GM12878 (cell line): ENCODE measurements at regions not wholly inside any gene's neighbourhood (a gene's known extent, or its start where the extent isn't known, plus 50 kb on each side); places are given as distances from the start of the nearest gene placed in this dataset.
A peak's percentile ranks its signal among the peaks of the same experiment; 100 is the strongest.

Source experiments
- CBFB ChIP-seq: IDR thresholded peaks from 2 replicates; pipeline ENCODE4 v1.6.1; 2016; ENCODE audit warnings: antibody characterized with exemption, low read depth
- CBX3 ChIP-seq: fragments of 200-600 bp; sonication (generic); IDR thresholded peaks from 2 replicates; pipeline ENCODE4 v1.6.1; 2016; ENCODE audit warnings: low read depth, borderline replicate concordance
- CHD2 ChIP-seq: IDR thresholded peaks from 2 replicates; pipeline ENCODE4 v1.6.1; 2011; ENCODE audit warnings: low read depth, low read length, improper control_type of control experiment, borderline replicate concordance
- EED ChIP-seq: sonication (generic); IDR thresholded peaks from 2 replicates; pipeline ENCODE4 v1.6.1; 2016; ENCODE audit warnings: antibody characterized with exemption, low read depth
- GATAD2B ChIP-seq: fragments of 450-650 bp; conservative IDR thresholded peaks from 2 replicates; pipeline ENCODE4 v1.6.1; 2017; ENCODE audit warnings: low read depth, mild to moderate bottlenecking, moderate library complexity
- JUNB ChIP-seq: IDR thresholded peaks from 2 replicates; pipeline ENCODE4 v1.6.1; 2016; ENCODE audit warnings: antibody characterized with exemption, mild to moderate bottlenecking
- KLF5 ChIP-seq: fragments of 450-650 bp; IDR thresholded peaks from 2 replicates; pipeline ENCODE4 v1.6.1; 2014; ENCODE audit warnings: mild to moderate bottlenecking; ENCODE audit not compliant: partially characterized antibody
- MEF2B ChIP-seq: fragments of 450-650 bp; IDR thresholded peaks from 2 replicates; pipeline ENCODE4 v1.6.1; 2018; ENCODE audit warnings: mild to moderate bottlenecking, moderate library complexity; ENCODE audit not compliant: partially characterized antibody, poor library complexity, severe bottlenecking
- MYC ChIP-seq: IDR thresholded peaks from 2 replicates; pipeline ENCODE4 v1.6.1; 2011; ENCODE audit warnings: mild to moderate bottlenecking, low read length, moderate library complexity, inconsistent platforms; ENCODE audit not compliant: insufficient read depth, insufficient replicate concordance, insufficient read length, severe bottlenecking
- NFYB ChIP-seq: IDR thresholded peaks from 2 replicates; pipeline ENCODE4 v1.6.1; 2011; ENCODE audit warnings: low read depth, mild to moderate bottlenecking, low read length, improper control_type of control experiment, moderate library complexity; ENCODE audit not compliant: insufficient read depth
- NR2C2 ChIP-seq: IDR thresholded peaks from 2 replicates; pipeline ENCODE4 v1.6.1; 2011; ENCODE audit warnings: borderline replicate concordance, low read depth; ENCODE audit not compliant: control insufficient read depth, insufficient read length
- NR2F1 ChIP-seq: fragments of 450-650 bp; conservative IDR thresholded peaks from 2 replicates; pipeline ENCODE4 v1.6.1; 2017; ENCODE audit warnings: mild to moderate bottlenecking
- NRF1 ChIP-seq: conservative IDR thresholded peaks from 2 replicates; pipeline ENCODE4 v1.6.1; 2011; ENCODE audit warnings: mild to moderate bottlenecking, low read depth, low read length, improper control_type of control experiment
- POU2F2 ChIP-seq: IDR thresholded peaks from 3 replicates; pipeline ENCODE4 v1.6.1; 2011; ENCODE audit warnings: low read depth, mild to moderate bottlenecking, low read length, borderline replicate concordance
- RAD51 ChIP-seq: fragments of 450-650 bp; IDR thresholded peaks from 2 replicates; pipeline ENCODE4 v1.6.1; 2016; ENCODE audit warnings: moderate library complexity, mild to moderate bottlenecking, inconsistent platforms
- RCOR1 ChIP-seq: conservative IDR thresholded peaks from 2 replicates; pipeline ENCODE4 v1.6.1; 2012; ENCODE audit warnings: low read depth, low read length, improper control_type of control experiment
- SMAD5 ChIP-seq: IDR thresholded peaks from 2 replicates; pipeline ENCODE4 v1.6.1; 2016; ENCODE audit warnings: antibody characterized with exemption, low read depth
- STAT1 ChIP-seq: fragments of 450-650 bp; conservative IDR thresholded peaks from 2 replicates; pipeline ENCODE4 v1.6.1; 2014; ENCODE audit warnings: antibody characterized with exemption, mild to moderate bottlenecking
- ZNF274 ChIP-seq: IDR thresholded peaks from one replicate; pipeline ENCODE4 v1.8.0; 2011; ENCODE audit not compliant: insufficient read length, insufficient read depth
- ZNF622 ChIP-seq: fragments of 450-650 bp; IDR thresholded peaks from 2 replicates; pipeline ENCODE4 v1.6.1; 2017; ENCODE audit warnings: mild to moderate bottlenecking, inconsistent platforms
- TF ChIP-seq, protein P1 (sequence below): fragments of 450-650 bp; IDR thresholded peaks from 2 replicates; pipeline ENCODE4 v1.6.1; 2018; ENCODE audit warnings: borderline replicate concordance, mild to moderate bottlenecking; ENCODE audit not compliant: partially characterized antibody
- TF ChIP-seq, protein P2 (sequence below): fragments of 450-650 bp; formaldehyde crosslinking; IDR thresholded peaks from 2 replicates; pipeline ENCODE4 v1.4.0; 2022; ENCODE audit warnings: mild to moderate bottlenecking, moderate library complexity
- TF ChIP-seq, protein P3 (sequence below), 3 experiments: IDR thresholded peaks in 2 of 3; conservative IDR thresholded peaks in 1 of 3; 2 replicates each; pipeline ENCODE4 v1.5.1; 2011; ENCODE audit warnings: low read depth in 3 of 3, low read length in 3 of 3, mild to moderate bottlenecking in 3 of 3, control low read depth in 2 of 3, moderate library complexity in 2 of 3, inconsistent platforms in 1 of 3, mixed read lengths in 1 of 3; ENCODE audit not compliant: control insufficient read depth in 2 of 3, insufficient read depth in 1 of 3; ENCODE audit errors: extremely low read depth in 1 of 3

DNA sequence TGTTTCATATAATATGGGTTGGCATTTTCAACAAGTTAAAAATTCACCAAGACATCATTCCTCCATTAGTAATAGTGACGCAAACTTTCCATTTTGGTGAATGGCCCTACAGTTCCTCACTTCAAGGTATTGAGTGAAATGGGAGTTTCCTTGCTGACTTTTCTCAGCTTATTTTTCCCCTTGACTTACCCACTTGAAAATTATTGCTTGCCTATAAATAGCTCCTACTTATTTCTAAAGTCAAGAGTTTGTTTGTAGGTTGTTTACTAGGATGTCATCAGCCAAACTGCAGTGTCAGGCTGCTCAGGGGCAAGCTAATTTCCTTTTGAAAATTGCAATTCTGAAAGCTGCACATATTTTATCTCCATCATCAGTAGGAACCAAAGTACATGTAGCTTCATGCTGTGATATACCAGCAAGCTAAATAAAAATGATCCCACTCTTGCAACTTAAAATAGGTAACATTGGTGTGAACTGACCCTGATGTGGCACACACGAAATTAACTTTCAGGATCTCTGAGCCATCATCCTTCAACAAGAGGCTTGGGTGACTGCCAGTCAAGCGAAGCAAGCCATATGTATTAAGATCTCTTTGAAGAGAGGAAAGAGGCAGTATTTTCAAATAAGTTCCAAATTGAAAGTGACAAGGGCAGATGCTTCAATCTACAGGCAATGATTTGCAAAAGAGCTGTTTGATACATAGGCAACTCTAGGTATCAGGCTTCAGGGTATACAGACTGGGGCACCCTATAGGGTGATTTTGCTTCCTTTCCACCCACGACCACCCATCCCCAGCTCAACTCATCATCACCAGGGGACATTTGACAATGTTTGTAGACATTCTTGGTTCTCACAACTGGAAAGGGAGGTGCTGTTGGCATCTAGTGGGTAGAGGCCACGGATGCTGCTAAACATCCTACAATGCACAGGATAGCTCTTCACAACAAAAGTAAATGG lies 66.8 kb upstream of the RASGRP1 start (continued):
- TF ChIP-seq, protein P1, sequence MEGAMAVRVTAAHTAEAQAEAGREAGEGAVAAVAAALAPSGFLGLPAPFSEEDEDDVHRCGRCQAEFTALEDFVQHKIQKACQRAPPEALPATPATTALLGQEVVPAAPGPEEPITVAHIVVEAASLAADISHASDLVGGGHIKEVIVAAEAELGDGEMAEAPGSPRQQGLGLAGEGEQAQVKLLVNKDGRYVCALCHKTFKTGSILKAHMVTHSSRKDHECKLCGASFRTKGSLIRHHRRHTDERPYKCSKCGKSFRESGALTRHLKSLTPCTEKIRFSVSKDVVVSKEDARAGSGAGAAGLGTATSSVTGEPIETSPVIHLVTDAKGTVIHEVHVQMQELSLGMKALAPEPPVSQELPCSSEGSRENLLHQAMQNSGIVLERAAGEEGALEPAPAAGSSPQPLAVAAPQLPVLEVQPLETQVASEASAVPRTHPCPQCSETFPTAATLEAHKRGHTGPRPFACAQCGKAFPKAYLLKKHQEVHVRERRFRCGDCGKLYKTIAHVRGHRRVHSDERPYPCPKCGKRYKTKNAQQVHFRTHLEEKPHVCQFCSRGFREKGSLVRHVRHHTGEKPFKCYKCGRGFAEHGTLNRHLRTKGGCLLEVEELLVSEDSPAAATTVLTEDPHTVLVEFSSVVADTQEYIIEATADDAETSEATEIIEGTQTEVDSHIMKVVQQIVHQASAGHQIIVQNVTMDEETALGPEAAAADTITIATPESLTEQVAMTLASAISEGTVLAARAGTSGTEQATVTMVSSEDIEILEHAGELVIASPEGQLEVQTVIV, result no peak
- no peak for TF ChIP-seq CBFB
- TF ChIP-seq CBX3, result no peak
- no peak for TF ChIP-seq NRF1
- TF ChIP-seq CHD2, result 0 out of 2 replicates have a peak, but pooled peaks have one; percentile 13
- no peak for TF ChIP-seq POU2F2
- TF ChIP-seq, protein P2, sequence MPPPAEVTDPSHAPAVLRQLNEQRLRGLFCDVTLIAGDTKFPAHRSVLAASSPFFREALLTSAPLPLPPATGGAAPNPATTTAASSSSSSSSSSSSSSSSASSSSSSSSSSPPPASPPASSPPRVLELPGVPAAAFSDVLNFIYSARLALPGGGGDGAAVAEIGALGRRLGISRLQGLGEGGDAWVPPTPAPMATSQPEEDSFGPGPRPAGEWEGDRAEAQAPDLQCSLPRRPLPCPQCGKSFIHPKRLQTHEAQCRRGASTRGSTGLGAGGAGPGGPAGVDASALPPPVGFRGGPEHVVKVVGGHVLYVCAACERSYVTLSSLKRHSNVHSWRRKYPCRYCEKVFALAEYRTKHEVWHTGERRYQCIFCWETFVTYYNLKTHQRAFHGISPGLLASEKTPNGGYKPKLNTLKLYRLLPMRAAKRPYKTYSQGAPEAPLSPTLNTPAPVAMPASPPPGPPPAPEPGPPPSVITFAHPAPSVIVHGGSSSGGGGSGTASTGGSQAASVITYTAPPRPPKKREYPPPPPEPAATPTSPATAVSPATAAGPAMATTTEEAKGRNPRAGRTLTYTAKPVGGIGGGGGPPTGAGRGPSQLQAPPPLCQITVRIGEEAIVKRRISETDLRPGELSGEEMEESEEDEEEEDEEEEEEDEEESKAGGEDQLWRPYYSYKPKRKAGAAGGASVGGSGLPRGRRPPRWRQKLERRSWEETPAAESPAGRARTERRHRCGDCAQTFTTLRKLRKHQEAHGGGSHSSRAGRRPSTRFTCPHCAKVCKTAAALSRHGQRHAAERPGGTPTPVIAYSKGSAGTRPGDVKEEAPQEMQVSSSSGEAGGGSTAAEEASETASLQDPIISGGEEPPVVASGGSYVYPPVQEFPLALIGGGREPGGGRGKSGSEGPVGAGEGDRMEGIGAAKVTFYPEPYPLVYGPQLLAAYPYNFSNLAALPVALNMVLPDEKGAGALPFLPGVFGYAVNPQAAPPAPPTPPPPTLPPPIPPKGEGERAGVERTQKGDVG, result no peak
- TF ChIP-seq MYC, result no peak
- TF ChIP-seq ZNF274, result no peak
- TF ChIP-seq RCOR1, result no peak
- no peak for TF ChIP-seq NFYB
- TF ChIP-seq ZNF622, result no peak
- TF ChIP-seq STAT1, result no peak
- TF ChIP-seq RAD51, result no peak
- peak; percentile 37; the same call in 1 of the 2 replicates for TF ChIP-seq NR2F1
- peak; percentile 76 for TF ChIP-seq MEF2B
- TF ChIP-seq SMAD5, result no peak
- TF ChIP-seq NR2C2, result no peak
- TF ChIP-seq, protein P3, sequence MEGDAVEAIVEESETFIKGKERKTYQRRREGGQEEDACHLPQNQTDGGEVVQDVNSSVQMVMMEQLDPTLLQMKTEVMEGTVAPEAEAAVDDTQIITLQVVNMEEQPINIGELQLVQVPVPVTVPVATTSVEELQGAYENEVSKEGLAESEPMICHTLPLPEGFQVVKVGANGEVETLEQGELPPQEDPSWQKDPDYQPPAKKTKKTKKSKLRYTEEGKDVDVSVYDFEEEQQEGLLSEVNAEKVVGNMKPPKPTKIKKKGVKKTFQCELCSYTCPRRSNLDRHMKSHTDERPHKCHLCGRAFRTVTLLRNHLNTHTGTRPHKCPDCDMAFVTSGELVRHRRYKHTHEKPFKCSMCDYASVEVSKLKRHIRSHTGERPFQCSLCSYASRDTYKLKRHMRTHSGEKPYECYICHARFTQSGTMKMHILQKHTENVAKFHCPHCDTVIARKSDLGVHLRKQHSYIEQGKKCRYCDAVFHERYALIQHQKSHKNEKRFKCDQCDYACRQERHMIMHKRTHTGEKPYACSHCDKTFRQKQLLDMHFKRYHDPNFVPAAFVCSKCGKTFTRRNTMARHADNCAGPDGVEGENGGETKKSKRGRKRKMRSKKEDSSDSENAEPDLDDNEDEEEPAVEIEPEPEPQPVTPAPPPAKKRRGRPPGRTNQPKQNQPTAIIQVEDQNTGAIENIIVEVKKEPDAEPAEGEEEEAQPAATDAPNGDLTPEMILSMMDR (IDR thresholded peaks at IDR 0.05 in 2 of 3, conservative IDR thresholded peaks at IDR 0.05 in 1 of 3; ENCODE audit: control insufficient read depth in 2 of 3, extremely low read depth in 1 of 3, insufficient read depth in 1 of 3, low read depth in 3 of 3, low read length in 3 of 3), result no peak
- no peak for TF ChIP-seq KLF5
- TF ChIP-seq JUNB, result no peak
- TF ChIP-seq GATAD2B, result no peak
- no peak for TF ChIP-seq EED
